ENCODE measurements at regions not wholly inside any gene's neighbourhood (a gene's known extent, or its start where the extent isn't known, plus 50 kb on each side); places are given as distances from the start of the nearest gene placed in this dataset.

DNA sequence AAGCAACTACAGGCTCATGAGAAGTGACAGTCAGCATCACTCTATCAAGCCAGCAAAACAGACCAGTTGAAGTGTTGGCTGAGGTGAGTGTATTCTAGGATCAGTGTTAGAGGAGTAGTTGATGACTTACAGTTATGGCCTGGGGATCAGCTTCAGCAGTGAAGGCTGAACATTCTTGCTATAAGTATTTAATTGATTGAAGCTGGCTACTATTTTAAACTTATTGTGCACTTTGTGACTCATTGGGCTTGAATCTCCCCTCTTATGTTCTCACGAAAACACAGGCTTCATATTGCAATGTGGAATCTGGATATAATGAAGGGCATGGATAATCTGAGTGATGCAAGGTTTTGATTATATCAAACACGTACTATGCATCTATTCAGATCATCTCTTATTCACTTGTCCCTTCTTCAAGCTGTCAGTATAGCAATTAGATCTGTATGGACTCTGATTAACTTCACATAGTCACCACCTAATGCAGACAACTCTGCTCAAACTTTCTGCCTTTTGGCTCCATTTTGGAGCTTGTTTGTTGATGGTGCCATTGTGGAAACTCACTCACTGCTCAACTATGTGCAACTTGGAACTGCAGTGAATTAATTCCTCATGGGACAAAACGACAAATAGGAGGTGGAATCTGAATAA lies 309.2 kb downstream of the SLC16A7 start:
- TF ChIP-seq, protein P1, sequence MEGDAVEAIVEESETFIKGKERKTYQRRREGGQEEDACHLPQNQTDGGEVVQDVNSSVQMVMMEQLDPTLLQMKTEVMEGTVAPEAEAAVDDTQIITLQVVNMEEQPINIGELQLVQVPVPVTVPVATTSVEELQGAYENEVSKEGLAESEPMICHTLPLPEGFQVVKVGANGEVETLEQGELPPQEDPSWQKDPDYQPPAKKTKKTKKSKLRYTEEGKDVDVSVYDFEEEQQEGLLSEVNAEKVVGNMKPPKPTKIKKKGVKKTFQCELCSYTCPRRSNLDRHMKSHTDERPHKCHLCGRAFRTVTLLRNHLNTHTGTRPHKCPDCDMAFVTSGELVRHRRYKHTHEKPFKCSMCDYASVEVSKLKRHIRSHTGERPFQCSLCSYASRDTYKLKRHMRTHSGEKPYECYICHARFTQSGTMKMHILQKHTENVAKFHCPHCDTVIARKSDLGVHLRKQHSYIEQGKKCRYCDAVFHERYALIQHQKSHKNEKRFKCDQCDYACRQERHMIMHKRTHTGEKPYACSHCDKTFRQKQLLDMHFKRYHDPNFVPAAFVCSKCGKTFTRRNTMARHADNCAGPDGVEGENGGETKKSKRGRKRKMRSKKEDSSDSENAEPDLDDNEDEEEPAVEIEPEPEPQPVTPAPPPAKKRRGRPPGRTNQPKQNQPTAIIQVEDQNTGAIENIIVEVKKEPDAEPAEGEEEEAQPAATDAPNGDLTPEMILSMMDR (IDR thresholded peaks at IDR 0.05): no peak
- TF ChIP-seq POLR2A (IDR thresholded peaks at IDR 0.05): no peak
